Right forelimb (tissue), 1 donor: ENCODE measurements at regions not wholly inside any gene's neighbourhood (a gene's known extent, or its start where the extent isn't known, plus 50 kb on each side); places are given as distances from the start of the nearest gene placed in this dataset.

Source experiments
- DNase-seq: peaks from one replicate; pipeline ENCODE4 v3.0.0-alpha.2; 2018

DNA sequence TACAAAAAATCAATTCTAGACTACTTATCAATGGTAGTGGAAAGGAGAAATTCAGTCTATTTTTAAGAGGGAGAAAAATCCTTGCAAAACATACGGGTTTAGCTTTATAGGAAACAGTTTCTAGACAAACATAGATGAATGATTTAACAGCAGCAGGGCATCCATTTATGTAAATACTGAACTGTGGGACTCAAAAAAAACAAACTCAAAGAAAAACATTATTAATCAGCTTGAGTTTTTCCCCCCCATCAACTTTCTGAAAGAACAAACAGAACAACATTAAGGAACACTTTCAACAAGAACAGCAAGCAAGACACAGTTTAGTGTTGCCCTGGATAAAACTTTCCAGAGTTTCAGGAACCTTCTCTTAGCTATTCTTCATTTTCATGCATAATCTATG is 147.3 kb upstream of the KCNK2 start:
- no peak for DNase-seq

DNA sequence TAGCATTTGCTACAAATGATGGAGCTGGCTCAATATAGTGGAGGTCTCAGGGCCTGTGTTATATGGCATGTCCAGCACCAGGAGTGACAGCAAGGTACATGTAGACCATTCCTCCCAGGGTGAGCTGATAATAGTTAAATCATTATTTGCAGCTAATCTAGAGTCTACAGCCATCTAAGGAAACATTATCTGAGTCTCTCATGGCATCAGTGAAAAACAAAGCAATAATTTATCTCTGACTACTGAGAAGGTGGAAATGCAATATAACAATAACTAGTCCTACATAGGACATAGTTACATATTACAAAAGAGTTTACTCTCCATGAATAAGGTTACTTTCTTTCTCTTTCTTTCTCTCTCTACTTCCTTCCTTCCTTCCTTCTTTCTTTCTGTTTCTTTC is 143.4 kb upstream of the KCNK2 start:
- no peak for DNase-seq

DNA sequence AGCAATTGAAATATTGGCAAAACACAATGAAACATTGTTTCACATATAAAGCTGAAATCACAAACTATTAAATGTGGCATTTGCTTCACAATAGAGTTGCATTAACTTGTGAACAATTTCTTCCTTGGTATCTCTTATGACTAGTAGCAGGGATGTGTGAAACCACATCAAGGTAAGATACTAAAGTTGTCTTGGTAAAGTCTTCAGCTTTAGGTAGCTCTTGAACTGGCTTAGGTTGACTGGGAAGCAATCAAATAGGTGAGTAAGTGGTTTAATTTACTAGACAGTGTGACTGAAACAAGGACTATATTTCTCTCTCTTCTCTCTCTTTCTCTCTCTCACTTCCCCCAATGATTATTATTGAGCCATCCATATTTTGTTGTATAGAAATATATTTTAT is 141.5 kb upstream of the KCNK2 start:
- DNase-seq: no peak

DNA sequence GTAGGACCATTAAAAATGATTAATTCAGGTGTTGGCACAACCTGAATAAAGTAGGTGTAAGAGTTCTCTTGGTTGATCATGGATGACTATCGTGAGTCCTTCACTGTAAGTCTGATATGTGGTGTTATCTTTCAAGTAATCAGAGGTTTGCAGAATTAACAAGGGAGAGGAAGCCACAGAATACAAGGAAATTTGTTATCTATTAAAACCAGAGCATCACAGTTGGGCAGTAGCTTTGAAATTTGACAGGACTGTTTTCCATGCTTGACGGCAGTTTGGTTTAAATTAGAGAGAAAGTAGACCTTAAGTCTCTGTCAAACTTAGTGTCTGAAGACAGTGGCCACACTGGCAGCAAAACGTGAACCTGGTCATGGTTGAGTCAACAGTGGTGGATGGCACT is 139.5 kb upstream of the KCNK2 start:
- no peak for DNase-seq

DNA sequence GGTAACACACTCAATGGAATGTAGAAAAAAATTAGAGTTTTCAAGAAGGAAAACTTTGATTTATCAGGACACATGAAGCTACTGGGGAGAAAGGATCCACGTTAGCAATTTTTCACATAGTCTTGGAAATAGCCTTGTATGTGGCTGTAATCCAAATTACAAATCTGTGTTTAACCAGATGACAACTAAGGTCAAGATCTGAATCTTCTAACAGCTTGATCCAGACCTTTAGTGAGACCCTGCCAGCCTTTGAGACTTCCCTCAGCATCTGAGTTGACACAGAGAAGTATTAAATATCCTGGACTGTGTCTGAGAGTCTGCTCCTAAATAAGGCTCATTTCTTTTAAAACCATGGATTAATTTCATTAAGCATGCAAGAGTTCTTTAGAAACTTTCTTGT is 135.9 kb upstream of the KCNK2 start:
- DNase-seq: no peak

DNA sequence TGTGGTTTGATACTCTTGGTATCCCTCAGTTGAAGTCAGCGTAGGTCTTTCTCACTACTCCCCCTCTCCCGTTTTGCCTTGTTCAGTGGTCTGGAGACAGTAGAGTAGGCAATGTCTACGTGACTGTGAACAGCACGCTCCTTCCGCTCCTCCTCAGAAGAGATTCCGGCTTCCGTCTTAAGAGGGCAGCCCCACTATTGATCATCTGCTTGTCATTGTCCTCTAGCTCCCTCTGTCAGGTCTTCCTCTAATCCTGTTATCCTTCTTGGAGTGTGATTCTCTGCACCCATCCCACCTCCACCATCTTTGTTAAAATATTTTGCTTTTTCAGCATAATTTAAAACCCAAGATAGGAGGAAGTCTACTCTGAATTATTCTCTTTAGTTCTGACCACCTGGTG is 129.9 kb upstream of the KCNK2 start:
- no peak for DNase-seq

DNA sequence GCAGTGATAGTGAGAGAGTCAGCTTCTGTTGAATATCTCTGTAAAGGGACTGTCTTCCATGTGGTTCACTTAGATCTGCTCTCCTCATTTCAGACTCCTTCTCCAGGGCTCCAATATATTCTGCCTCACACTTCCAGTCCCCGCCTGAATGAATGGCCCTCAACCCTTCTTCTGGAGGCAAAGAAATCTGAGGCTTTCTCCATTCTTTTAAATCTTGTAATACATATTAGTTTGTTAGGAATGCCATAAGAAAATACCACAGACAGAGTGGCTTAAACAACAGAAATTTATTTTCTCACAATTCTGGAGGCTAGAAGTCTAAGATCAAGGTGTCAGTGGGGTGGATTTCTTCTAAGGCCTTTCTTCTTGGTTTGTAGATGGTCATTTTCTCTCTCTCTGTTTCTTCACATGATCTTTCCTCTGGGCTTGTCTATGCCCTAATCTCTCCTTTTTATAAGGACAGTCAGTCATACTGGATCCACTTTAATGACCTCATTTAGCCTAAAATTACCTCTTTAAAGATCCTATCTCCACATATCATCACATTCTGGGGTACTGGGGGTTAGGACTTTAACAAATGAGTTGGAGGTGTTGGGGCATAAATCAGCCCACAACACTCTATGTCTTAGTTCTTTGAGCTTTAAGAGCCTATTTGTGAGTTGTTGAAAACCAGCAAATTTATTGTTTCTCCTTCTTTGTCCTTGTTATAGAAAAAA is 128.5 kb upstream of the KCNK2 start:
- DNase-seq: no peak

DNA sequence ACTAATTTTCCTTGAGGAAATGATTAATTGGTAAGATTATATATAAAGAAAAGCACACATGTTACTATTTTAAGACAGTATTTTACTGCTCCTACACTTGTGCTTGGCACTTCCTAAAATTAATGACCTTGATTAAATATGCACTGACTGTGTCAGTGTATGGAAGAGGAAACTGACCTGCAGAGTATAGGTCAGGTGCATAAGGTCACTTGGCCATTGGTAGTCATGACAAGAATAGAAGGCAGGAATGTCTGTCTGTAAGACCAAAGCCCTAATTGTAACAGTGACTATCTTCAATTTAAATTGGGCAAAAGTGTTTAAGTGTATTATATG is 128.0 kb upstream of the KCNK2 start:
- DNase-seq: no peak

DNA sequence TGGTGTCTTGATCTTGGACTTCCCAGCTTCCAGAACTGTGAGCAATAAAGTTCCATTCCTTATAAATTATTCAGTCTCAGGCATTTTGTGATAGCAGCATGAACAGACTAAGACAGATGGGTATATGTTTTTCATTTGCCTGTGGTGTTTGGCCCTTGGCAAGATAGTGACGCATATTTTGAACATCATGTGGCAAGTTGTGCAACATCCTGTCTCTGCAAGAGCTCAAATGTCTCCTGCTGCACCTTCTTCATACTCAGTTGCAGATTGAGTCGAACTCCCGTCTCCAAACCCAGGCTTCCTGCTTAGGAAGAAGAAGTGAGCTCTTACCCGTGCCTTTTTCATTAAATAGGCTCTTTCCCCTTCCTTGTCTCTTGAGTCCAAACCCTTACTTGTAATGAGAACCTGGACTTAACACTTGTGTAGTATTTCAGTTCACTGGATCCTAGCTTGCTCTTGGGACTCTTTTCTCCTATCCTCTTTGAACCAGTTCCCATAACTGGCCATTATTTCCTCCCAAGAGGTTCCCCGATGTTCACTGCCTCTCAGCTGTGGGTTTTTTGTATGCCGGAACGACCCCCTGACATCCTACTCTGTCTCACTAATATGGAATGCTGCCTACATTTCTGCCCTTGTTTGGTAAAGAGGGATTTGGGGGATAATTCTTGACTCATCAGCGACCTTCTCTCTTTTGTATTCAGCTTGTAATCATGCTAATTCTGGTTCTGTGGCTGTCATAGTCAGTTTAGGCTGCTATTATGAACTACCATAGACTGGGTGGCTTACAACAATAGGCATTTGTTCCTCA is 125.0 kb upstream of the KCNK2 start:
- DNase-seq: no peak

DNA sequence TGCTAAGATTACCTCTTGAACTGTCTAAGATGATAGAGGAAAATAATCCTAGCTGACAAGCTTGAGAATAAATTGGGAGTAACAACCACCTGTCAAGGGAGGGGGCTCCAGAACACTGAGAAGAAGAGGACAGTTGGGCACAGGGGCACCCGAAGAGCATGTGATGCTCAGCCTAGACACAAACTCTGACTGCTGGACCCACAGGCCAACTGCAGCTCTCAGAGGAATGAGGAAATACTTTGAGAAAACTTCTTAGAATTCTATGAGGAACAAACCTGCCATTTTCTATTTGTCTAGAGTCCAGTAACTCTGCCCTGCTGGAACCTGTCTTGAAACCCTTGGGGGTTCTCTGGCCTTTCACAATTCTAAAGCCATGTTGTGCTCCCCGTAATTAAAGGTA is 124.1 kb upstream of the KCNK2 start:
- DNase-seq: no peak

DNA sequence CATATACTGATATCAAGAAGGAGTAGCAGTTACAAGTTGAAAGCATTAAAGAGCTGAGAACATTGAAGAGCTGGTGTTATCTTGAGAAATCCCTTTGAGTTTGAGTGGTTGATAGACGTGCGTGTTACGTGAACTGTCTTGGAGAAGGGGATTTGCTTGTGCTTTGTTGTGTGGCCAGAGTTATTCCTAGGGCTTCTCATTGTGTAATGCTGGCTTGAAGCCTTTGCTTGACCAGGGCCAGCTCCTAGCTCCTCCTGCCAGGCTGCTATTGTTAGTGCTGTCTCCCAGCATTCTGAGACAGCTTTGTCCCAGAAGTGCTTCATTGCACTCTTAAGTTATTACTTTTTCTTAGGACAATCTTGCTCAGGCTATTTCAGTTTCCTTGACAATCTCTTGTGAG is 116.2 kb upstream of the KCNK2 start:
- no peak for DNase-seq

DNA sequence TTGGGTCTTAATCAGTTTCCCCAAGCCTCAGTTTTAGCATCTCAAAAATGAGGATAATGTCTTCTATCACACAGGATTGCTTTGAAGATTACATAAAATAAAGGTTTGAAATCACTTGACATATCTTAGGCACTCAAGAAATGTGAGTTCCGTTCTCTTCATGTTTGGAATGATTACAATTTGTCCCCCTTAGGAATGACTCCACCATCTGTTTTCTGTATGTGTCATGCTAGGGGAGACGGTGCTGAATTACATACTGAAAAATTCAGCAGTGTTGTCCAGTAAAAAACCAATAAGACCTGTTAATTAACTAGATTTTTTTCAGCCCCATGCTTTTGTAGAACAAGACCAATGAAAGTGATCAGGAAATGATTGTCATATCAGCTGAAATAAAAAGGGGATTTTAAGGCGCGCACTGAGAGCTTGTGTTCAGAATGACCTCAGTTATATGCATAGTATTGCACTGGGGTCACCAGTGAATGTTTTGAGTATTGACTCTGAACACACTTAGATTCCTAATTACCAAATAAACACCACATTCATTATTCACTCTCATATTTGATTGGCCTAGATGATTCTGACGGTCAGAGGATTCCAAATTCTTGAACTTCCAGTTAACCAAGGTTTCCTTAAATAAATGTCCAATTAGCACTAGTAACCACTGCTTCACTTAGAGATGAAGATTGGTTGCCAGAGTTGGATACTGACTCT is 114.5 kb upstream of the KCNK2 start:
- no peak for DNase-seq

DNA sequence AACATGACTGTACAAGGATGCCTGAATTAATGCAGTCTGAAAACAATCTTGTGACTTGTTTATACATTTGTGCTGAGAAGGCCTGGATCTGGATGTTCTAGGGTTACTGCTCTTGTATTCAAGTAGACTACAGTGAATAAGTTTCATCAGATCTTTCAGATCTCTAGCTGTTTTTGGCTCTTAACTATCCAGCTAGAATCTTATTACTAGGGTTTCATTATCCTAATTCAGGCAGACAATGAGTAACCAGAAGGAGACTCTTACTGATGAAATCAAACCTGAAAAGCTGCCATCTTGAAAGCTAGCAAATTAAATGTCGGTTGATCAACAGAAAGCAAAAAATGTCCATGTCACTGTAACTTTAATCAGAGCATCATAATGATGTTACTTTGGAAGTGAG is 112.5 kb upstream of the KCNK2 start:
- no peak for DNase-seq

DNA sequence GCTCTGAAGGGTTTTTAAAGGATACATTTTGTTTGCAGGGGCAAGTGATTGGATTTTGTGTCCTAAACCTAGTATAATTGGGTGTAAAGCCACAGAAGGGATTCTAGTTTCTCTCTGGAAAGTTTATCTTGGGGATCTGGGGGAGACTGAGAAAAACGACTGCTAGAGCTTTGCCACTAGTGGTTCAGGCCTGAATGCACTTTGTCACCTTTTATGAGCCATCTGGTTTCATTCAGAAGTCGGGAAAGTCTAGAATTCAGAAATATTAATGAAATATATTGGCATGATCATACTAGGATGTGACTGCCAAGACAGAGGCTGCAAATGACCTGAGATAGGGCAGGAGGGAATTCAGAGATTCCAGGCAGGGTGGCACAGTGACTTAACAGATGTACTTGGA is 111.5 kb upstream of the KCNK2 start:
- no peak for DNase-seq

DNA sequence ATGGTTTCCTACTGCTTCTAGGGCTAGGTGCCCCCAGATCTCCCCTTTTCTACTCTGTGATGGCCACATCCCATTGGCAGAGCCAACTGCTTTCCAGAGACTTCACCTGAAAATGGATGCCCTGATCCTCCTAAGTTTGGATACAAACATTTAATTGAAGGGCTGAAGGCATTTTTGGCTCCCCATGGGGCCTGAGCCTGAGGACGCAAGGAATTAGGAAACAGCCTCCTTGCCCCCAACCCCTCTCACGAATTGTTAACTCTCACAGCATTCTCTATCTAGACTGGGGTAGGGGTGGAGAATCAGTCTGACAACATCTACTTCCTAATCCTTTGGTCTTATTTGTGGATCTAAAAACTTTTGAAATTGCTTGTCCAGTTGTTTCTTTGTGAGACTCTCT is 108.5 kb upstream of the KCNK2 start:
- DNase-seq: no peak

DNA sequence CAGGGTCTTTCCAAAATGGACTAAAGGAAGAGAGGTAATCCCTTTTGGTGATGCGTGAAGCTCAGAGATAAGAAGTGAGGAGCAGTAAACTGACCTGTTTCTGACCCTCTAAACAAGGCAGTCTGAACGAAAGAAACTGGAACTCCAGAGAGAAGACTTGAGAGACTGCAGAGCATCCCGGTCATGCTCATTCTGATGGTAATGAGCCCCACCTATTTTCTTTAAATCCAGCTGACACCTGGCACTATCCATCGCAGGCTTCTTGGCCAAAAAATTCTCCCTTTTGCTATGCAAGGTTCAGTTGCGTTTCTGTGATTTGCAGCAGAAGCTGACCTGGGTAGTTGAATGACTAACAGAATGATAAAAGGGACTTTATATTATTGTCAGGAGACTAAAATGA is 105.9 kb upstream of the KCNK2 start:
- no peak for DNase-seq

DNA sequence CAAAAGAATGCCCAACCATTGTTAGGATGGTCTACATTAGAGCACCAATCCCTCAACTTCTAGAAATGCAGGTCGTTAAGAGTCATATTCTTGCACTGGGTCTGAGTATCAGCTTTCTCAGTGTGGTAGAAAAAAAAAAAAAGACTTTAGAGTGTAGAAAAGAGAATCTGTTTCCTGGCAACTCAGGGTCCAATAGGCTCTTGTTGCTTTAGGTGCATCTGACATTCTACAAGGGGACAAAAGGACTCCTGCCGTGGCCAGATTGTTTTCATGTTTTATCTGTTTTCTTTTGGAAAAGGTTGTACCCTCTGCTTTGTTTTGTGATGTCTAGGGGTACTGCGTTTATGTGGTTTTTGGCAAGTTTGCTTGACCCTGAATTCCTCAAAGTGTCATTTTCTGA is 105.4 kb upstream of the KCNK2 start:
- no peak for DNase-seq

DNA sequence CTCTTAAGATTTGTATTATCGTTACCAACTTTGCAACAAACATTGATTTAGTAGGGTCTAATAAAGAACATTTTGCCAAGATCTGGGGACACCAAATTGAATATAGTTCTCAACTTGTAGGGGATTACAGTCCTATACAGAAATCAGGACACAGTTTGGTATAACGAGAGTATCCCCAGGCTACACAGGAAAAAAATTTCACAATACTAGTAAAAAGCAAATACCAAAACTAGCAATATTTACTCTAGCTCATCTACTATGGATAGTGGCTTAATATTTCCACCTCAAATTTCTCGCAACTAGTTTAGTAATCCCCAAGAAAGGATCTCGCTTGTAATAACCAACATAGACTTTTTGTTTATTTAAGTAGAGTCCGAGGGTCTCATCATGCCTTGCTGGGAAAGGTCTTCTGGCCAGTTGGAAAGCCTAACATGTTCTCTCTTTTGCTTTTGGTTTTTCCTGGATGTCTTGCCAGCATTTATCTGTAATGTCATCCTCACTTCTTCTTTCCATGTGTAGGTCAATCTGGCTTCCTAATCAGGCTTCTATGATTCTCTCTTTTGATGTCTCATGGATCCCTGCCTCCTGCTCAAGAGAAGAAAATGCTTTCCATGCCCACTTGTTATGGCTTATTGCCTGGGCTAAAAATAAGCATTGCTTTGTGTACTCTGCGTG is 104.7 kb upstream of the KCNK2 start:
- no peak for DNase-seq

DNA sequence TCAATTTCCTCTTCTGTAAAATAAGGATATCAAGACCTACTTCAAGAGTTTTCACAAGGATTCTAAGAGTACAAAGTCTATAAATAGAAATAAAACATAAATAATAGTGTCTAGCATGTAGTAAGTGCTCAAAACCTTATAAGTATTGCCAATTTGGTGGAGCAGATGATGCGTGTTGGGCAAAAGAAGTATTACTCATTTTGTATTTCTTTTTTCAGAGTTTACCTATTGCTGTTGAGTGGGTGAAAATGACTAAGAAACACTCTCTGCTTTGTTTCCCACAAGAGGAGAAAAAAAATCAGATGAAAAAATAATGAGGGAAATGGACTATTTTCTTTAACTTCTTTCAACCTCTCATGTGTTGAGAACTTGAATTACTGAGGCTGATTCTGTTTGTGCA is 103.3 kb upstream of the KCNK2 start:
- no peak for DNase-seq

DNA sequence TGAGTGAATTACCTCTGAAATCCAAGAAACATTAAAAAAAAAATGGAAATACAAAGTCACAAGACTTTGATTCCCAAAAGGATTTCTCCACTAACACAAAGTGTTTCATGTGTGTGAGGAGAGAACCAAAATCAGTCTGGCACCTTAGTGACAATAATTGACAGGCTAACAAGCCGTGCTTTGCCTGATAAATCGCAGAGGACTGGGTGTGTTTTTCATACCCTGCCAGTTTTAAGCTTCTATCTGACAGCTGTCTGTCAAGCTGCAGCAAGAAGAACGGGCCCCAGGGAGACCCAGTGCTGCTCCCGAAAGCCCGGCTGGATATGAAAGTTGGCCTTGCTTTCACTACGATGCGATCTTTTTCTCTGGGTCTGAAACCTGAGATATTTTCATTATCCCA is 101.6 kb upstream of the KCNK2 start:
- DNase-seq: no peak

DNA sequence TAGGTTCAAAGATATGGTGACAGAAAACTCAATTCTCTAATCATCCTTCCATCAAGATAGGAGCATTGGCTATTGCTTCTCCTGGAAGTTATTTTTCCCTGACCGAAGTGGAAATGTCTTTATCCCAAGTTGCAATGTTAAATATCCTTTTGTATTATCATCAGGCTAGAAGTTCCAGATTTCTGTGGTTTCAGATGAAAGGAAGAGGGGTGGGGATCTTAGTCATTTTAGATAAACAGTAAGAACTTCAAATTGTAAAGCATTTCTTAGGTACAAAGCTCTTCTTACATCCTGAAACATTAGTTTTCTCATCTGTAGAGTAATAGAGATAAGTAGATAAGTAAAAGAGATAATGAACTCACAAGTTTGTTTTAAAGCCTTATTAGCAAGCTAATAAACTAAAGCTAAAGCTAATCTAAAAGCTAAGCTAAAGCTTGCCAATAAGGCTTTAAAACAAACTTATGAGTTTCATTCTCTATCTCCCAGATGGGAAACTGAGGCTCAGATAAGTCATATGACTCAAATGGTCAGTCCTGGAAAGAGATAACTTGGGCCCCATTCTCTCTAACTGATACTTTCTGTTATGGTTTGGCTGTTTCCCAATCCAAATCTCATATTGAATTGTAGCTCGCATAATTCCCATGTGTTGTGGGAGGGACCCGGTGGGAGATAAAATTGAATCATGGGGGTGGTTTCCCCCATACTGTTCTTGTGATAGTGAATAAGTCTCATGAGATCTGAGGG is 99.2 kb upstream of the KCNK2 start:
- DNase-seq: no peak

DNA sequence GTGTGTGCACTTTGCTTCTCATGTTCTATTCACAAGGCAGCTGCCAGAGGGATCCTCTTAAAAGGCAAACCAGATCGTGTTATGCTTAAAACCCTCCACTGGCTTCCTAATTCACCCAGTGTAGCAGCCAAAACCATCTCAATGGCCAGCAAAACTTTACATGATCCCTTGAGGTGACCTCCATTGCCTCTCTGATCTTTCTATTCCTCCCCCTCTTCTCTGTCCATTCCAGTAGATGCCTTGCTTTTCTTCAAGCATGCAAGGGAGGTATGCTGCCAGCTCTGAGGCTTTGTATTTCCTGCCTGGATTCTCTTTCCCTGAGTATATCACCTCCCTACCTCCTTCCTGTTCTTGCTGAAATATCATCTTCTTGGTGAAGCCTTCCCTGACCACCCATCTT is 93.2 kb upstream of the KCNK2 start:
- DNase-seq: no peak

DNA sequence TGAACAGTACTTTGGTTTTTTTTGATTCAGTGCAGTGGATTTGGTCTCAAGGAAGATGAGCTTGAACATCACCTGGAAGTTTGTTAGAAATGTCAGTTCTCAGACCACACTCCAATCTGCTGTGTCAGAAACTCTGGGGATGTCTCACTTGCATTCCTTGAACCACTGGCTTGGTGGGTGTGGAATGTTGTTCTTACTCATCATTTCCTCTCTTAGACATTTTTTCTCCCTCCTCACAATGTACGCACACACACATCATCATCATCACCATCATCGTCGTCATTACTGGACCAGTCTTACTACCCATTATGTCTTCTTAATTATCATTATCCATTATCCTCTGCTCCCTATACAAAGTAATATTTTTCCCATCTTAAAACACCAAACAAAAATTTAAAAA is 91.9 kb upstream of the KCNK2 start:
- no peak for DNase-seq
